Heart left ventricle (tissue), 13 donors: ENCODE measurements at regions not wholly inside any gene's neighbourhood (a gene's known extent, or its start where the extent isn't known, plus 50 kb on each side); places are given as distances from the start of the nearest gene placed in this dataset.

Experiments used
- POLR2A ChIP-seq, 2 donors: fragments of 450-650 bp; IDR thresholded peaks; one replicate each; pipeline ENCODE4 v1.6.1; 2017; ENCODE audit warnings: antibody characterized with exemption in 2 of 2, mild to moderate bottlenecking in 2 of 2, moderate library complexity in 2 of 2
- TF ChIP-seq, protein P1 (sequence below), 12 donors: fragments of 200-600 bp; sonication (generic) in 4 of 12; IDR thresholded peaks; one replicate each; pipeline versions ENCODE4 v1.5.0 to v1.8.0; 2018 to 2022; ENCODE audit warnings: antibody characterized with exemption in 12 of 12, mild to moderate bottlenecking in 5 of 12
- donor health status: ischemic (EF 13 %, LVEDD 7.1; RV severe dilation, severe dysfunction).
- donor health status: DM: no; HTN: yes; CAD: no.
- donor health status: DM: no; HTN: no; CAD: no.
- donor health status: ischemic (EF 25% LVEDD 6.9; RV normal size, moderate dysfunction).
- donor health status: ischemic (EF 25% LVEDD 5.7; RV mildly dilated, moderate dysfunction).
- donor health status: ischemic (EF 35%, LVEDD 5.7; RV mildly dilated, moderate dysfunction).
- donor health status: nonischemic (EF 11% LVEDD 7.7; RV severe dilation, severe dysfunction).
- donor health status: DM: yes; HTN: yes; CAD: no.
- donor health status: PGD.
- donor health status: ischemic (EF 29% LVEDD 5.4; RV normal size, mild dysfunction).
- donor health status: nonischemic (EF 23%, LVEDD 6.1; RV moderate dilation, normal function).

DNA sequence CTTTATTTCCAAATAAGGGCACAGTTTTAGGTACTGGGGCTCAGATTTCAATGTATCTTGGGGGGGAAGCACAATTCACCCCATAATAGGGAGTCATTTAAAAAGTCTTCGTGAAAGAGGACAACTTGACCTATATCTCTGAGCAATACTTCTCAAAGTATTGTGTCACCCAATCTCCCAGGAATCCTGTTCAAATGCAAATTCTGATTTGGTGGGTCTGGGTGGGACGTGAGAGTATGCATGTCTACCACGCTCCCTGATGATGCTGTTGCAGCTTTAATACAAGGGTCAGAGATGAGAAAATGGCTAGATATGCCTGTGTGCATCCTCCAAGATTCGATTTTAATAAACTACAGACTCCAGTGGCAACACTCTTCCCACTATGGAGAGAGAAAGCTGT, 514.8 kb downstream of the BCOR start:
- TF ChIP-seq, protein P1, sequence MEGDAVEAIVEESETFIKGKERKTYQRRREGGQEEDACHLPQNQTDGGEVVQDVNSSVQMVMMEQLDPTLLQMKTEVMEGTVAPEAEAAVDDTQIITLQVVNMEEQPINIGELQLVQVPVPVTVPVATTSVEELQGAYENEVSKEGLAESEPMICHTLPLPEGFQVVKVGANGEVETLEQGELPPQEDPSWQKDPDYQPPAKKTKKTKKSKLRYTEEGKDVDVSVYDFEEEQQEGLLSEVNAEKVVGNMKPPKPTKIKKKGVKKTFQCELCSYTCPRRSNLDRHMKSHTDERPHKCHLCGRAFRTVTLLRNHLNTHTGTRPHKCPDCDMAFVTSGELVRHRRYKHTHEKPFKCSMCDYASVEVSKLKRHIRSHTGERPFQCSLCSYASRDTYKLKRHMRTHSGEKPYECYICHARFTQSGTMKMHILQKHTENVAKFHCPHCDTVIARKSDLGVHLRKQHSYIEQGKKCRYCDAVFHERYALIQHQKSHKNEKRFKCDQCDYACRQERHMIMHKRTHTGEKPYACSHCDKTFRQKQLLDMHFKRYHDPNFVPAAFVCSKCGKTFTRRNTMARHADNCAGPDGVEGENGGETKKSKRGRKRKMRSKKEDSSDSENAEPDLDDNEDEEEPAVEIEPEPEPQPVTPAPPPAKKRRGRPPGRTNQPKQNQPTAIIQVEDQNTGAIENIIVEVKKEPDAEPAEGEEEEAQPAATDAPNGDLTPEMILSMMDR (IDR thresholded peaks at IDR 0.05): no peak
- TF ChIP-seq POLR2A (IDR thresholded peaks at IDR 0.05): no peak
